GM21367 (cell line): ENCODE measurements at regions not wholly inside any gene's neighbourhood (a gene's known extent, or its start where the extent isn't known, plus 50 kb on each side); places are given as distances from the start of the nearest gene placed in this dataset.
"Not testable (repeated sequence)": the region's sequence is repeated elsewhere in the genome, so short reads cannot be mapped to it uniquely, and the experiment has no call there.

Source experiments
- ATAC-seq: cut with Tn5 transposase; IDR thresholded peaks from one replicate; pipeline ENCODE4 v1.9.1; 2021; ENCODE audit not compliant: unreplicated experiment

DNA sequence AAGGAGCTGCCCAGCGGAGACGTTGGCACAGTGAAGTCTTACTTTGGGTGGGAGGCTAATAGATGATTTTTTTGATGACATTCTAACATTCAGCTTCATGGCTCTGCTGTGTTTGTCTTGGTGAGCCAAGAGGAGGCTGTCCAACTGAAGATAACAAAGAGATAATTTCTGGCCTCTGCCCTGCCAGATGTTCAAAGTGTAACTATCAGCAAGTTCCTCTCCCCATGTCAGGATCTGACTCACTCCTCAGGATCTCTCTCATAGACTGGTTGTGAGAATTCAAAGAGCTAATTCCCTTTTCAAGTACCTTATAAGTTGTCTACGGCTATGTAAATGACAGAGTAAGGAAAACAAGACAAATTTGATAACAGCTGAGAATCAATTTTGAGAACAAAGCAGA is 1340.9 kb downstream of the XPNPEP1 start:
- ATAC-seq, result no peak

DNA sequence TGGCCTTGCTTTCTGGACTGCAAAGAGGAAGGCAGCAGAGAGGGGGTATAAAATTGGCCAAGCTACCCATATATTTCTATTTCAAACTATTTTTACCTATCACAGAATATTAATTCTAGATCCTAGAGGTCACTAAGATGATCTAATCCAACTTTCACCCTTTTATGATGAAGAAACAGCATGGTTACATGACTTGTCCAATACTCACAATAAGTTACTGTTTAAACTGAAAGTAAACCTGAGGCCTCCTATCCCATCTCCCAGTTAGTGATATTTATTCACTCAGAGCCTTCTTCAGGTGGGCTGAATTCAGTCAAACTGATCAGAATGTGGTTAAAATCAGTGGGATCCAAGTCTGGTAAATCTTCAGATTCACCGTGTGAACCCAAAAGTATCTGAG is 1345.1 kb downstream of the XPNPEP1 start:
- no peak for ATAC-seq

DNA sequence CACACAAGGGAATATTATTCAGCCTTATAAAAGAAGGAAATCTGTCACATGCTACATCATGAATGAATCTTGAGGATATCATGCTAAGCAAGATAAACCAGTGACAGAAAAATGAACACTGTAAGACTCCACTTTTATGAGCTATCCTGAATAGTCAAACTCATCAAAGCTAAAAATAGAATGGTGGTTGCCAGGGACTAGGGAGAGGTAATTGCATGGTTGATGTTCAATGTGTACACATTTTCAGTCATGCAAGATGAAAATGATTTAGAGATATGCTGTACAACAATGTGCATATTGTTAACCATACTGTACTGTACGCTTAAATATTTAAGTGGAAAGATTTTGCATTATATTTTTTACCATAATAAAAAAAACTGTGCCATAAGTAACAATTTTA is 1349.1 kb downstream of the XPNPEP1 start:
- ATAC-seq, result no peak

DNA sequence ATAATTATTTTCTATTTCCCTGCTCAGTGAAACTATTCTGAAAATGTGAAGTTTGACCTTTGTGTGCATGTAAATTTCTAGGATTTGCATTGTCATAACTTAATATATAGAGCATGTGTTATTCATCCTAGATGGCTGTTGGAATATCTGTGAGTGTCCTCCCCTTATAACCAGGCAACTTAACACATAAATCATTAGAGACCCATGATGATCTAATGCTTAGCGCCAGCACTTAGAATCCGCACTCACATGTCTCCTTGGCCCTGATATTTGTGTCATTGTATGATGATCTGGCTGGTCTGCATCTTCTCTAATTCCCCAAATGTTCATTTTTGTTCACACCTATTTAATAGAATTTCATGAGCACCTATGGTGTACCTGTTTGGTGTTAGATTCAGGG is 1354.5 kb downstream of the XPNPEP1 start:
- no peak for ATAC-seq

DNA sequence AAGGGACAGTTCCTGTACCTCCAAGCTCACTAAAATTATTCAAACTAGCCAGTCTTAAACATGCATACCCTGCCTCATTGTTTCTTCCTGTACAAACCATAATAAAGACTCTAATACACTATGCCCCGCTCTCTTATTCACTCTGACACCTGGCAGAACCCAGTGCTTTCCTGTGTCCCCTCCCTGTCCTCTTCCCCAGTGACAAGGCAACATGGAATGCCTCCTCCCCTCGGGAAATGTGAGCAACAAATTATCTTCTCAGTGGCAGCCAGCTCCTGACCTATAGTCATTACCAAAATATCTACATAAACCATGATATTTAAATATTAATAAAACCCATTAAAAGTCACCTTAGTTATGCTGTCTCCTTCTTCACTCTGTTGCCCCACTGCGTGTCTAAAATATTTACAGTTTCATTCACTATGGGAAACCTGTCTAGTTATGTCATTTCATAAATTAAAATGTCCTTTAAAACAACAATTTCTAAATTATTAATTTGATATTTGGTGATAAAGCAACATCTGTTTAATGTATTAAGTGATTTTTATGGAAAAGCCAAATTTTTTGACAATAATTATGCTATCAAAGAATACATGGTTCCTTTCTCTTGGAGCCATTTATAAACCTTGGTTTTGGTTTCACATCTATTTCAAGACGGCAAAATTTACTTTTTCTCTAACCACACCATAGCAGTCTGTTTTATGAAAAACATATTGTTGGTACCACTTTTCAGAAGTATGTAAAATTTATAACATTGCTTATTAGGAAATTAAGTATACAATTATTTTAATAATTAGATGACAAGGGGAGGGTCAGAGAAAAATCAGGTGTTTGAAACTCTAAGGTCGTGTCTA is 1355.2 kb downstream of the XPNPEP1 start:
- peak; percentile 67 for ATAC-seq

DNA sequence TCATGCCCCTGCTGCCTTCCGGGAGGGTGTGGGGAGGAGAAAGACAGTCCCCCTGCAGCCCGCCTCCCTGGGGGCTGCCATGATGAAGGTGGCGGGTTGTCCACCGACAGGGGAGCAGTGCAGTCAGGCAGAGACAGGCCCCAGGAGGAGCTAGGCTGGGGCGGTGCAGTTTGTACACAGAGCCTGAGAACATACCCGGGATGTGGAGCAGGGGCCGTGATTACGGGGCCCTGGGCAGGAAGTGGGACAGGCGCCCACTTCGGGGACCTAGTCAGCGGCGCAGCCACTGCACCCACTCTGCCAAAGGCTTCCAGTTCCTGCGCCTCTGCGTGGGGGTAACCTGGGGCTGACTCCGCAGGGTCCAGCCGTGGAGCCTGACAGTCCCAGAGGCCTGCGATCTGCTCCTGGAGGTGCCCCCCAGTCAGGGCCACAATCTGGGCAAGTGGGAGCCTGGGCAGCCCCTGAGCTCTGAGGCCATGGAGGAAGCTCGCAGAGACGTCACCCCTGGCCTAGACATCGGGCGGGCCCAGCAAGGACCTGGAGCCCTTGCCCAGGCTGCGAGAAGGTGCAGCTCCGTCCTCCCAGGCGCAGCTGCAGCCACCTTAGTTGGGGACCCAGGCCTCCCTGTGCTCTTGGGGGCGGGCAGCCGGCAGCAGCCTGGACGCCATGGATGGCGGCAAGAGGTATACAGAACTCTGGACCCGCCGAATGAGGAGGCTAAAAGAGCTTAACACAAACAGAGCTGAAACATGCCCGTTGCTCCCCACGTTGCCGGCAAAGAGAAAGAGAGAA is 1356.8 kb downstream of the XPNPEP1 start:
- no peak for ATAC-seq

DNA sequence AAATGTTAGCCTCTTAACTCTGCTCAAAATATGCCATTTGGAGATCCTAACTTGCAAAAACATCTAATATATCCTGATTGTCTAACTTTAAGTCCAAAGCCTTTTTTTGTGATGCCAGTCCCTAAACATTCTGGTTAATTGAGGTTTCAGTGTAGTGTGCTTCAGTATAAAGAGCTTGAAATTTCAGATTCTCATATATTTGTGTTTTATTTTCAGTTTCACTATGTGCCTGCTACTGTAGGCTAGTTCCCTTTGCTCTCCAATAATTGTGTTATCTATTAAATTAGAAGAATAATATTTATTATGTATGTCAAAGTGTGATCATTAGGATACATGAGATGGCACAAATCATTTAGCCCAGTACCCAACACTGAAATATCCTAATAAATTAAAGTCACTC is 1361.2 kb downstream of the XPNPEP1 start:
- no peak for ATAC-seq

DNA sequence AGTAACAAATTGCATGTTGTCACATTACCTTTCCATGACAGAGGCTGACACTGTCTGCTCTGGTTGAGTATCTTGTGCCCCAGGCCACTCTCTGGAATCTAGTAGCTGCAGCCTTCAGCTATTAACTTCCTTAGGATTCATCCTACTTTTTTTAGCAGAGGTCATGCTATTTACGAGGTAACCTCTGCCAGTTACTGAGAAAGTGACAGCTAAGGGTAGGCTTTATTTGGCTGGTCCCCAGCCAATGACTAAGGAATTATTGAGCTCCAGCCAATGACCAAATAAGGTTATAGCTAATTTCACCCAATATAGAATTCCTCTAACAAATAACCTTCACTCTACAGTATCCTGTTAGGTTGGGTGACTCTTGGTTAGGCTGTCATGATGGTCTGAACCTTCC is 1361.7 kb downstream of the XPNPEP1 start:
- no peak for ATAC-seq

DNA sequence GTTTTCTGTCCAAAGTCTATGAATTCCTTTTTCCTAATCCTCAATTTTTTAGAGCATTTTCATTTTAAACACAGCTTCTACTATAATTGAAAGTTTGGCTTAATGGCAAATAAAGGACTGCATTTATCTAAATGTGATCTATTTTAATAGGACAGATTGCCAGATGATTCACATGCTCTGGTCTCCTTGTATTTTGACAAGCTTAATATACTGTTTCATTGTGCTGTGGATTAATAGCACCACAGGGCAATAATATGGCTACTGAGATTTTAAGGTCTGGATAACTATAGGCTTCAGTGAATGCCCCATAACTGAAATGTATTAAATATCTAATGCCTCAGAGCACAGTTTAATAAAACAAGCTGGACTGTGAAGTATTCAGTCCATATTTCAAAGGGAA is 1362.8 kb downstream of the XPNPEP1 start:
- ATAC-seq, result no peak

DNA sequence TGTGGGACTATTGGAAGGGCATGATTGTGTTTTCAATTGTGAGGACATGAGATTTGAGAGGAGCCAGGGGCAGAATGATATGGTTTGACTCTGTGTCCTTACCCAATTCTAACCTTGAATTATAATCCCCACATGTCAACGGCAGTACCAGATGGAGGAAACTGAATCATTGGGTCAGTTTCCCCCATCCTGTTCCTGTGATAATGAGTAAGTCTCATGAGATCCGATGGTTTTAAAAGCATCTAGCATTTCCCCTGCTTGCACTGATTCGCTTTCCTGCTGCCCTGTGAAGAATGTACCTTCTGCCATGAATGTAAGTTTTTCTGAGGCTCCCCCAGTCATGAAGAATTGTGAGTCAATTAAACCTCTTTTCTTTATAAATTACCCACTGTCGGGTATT is 1367.1 kb downstream of the XPNPEP1 start:
- ATAC-seq, result no peak

DNA sequence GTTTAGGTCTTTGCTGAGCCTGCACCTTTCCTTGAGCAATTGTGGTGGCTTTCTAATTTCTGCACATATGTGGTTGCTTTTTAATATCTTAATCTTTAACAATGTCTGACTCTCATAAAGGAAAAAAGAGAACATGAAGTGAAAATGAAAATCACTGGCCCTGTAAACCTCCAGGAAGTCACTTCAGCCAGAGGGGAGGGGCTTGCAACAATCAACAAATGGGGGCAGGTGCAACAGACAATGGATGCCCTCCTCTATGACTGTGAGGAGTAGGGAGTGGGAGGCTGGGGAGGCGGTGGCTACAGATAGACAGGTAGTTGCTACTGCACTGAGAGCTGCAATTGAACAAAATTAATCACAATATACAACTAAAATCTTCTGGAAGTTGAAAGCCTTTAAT is 1377.4 kb downstream of the XPNPEP1 start:
- ATAC-seq, result peak; percentile 85

DNA sequence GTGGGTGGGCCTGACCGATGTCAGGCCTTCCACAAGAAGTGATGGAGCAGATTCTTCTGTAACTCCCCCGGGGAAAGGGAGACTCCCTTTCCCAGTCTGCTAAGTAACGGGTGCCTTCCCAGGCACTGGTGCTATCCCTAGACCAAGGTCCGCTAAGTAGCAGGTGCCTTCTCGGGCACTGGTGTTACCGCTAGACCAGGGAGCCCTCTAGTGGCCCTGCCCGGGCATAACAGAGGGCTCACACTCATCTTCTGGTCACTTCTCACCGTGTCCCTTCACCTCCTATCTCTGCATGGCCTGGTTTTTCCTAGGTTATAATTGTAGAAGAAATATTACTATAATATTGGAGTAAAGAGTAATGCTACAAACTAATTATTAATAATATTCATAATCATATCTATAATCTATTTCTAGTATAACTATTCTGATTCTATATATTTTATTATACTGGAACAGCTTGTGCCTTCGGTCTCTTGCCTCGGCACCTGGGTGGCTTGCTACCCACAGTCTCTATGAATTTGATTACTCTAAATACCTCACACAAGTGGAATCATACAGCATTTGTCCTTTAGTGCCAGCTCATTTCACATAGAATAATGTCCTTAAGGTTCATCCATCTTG is 1378.7 kb downstream of the XPNPEP1 start:
- ATAC-seq, result peak; percentile 61

DNA sequence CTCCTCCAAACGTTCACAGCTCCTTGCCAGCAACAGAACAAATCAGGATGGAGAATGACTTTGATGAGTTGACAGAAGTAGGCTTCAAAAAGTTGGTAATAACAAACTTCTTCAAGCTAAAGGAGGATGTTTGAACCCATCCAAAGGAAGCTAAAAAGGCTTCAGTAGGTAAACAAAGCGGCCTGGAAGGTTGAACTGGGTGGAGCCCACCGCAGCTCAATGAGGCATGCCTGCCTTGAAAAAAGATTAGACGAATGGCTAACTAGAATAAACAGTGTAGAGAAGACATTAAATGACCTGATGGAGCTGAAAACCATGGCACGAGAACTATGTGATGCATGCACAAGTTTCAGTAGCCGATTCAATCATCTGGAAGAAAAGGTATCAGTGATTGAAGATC is 1369.0 kb upstream of the SORCS1 start:
- ATAC-seq, result not testable (repeated sequence)

DNA sequence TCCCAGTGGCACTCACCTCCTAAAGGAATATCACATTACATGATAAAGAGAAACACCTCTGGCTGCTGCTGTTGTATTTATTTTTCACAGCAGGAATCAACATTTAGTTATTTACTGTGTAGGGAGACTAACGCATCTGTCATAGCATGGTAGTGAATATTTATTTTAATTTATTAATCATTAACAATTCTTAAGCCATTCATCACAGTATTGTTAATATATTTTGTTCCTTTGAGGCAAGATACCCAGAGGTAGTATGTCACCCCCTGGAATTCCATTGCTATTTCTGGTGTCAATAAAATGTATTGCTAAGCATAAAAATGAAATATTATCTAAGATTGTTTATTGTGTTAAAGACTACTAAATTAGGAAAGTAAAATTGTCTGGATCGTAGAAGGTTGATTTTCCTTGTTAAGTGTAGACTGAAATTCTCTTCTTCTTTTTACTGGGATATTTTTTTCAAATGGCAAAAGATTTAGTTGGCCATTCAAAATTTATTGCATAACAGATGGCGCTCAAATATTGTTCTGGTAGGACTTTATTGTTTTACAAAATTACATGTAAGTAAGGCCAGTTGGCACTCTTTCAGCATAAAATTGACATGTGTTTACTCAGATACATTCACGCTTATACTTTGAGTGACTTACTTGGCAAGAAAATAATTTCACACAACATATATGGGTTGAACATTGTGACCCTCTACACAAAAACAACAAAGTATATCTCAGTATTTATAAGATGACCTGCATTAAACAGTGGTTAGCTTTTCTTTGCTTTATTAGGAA is 1358.7 kb upstream of the SORCS1 start:
- ATAC-seq, result no peak

DNA sequence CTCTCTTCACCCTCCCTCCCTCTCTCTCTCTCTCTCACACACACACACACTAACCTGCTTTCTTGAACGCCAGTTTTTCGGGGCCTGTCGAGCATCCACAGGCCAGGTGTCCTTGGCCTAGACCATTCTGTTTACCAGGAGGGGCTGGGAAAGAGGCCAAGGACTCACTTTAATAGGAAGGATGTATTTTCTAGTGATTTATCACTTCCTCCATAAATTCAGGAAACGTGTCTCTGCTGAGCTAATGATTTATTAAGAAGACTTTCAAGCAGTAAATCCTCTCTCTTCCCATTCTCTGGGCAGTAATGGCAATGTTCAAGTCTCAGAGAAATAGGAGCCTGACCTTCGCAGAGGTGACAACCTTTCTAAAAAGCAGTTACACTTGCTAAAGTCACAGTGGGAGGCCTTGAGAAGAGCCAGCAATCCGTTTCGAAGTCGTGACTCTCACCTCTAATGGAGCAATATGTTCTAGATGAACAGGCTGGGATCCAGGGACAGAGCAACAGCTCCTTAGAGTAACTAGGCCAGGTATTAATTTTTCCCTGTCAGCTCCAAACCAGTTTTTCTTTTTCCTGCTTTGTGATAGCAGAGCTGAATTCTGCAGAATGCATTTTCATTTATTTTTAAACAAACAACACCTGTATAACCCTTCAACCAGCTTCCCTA is 1357.5 kb upstream of the SORCS1 start:
- no peak for ATAC-seq

DNA sequence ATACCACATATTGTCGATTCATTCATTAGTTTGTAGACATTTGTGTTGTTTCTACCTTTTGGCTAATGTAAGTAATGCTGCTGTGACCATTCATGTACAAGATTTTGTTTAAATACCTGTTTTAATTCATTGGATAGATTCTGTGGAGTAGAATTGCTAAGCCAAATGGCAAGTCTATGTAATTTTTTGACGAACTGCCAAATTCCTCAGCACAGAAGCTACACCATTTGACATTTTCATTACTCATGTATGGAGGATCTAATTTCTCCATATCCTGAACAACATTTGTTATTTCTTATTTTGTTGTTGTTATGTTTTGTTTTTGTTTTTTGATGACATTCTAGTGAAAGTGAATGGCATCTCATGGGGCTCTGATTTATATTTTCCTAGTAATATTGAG is 1351.3 kb upstream of the SORCS1 start:
- ATAC-seq, result no peak

DNA sequence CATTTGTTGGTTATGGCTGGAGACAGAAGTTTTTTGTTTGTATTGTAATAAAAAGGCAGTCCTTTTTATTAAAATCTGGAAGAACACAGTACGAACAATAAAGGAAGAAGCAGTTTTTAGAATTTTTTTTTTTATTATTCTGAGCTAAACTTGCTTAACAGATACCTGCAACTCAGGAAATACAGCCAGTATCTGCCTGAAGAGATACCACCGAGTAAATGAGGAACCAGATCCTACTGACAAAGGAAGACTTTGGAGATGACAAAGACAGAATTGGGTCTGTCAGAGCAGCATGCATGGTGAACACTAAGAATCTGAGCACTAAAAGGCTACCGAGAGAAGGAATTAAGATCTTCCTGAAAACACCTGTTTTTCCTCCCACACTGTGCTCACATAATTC is 1335.9 kb upstream of the SORCS1 start:
- ATAC-seq, result no peak

DNA sequence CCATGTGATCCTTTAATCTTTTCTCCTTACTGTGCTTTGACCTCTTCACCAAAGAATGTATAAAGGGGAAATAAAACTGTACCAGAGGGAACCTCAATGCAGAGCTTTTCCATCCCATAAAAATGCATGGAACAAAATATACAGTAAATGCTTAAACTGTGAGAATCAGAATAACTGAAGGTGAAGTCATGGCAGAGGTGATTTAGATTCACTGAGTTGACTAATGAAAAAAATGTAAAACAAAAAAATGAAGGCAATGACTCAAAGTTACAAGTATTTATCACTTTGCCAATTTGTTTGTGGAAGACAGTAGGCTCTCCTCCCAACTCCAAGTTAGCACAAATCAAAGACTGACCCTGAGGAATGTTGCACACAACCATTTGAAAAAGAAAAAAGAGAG is 1331.6 kb upstream of the SORCS1 start:
- ATAC-seq, result no peak

DNA sequence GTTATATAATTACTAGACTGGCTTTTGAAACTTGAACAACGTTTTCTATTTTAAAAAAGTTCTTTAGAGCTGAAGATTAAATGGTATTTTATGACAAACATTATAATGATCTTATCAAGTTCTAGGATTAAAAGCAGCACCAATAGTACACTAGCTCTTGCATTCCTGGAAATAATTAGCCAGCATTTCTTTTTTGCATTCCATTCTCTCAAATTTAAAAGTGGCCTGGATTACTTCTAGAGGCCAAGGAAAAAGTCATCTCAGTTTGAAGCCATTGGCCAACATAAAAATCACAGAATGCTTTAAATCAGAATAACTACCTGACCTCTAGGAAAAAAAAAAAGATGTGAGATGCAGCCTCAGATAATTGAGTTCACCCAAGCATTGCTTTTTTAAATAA is 1326.4 kb upstream of the SORCS1 start:
- no peak for ATAC-seq

DNA sequence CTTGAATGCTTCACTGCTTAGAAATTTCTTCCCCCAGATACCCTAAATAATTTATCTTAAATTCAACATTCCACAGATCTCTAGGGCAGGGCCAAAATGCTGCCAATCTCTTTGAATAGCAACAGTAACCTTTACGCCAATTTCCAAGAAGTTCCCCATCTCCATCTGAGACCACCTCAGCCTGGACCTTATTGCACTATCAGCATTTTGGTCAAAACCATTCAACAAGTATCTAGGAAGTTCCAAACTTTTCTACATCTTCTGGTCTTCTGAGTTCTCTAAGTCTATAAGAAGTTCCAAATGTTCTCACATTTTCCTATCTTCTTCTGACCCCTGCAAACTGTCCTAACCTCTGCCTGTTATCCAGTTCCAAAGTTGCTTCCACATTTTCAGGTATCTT is 1306.9 kb upstream of the SORCS1 start:
- no peak for ATAC-seq

DNA sequence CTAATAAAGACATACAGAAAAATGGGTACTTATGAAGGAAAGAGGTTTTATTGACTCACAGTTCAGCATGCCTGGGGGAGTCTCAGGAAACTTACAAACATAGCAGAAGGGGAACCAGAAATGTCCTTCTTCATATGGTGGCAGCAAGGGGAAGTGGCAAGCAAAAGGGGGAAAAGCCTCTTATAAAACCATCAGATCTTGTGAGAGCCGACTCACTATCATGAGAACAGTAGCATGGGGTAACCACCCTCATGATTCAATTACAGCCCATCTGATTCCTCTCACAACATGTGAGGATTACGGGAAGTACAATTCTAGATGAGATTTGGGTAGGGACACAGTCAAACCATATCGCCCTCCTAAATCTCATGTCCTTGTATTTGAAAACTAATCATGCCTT is 1305.4 kb upstream of the SORCS1 start:
- no peak for ATAC-seq
